Liver (tissue), 8 donors: ENCODE measurements at regions not wholly inside any gene's neighbourhood (a gene's known extent, or its start where the extent isn't known, plus 50 kb on each side); places are given as distances from the start of the nearest gene placed in this dataset.
"Not testable (repeated sequence)": the region's sequence is repeated elsewhere in the genome, so short reads cannot be mapped to it uniquely, and the experiment has no call there.

Experiments used
- DNase-seq: peaks from one replicate; pipeline ENCODE4 v3.0.0-alpha.2; 2017; ENCODE audit warnings: low spot score
- H3K27ac ChIP-seq, 2 donors: one replicate each; pipeline ENCODE4 v1.7.0; 2013; ENCODE audit warnings: inconsistent platforms in 2 of 2, low read length in 2 of 2, control low read depth in 1 of 2, low read depth in 1 of 2, mild to moderate bottlenecking in 1 of 2
- H3K27me3 ChIP-seq, 4 donors: one replicate each; pipeline versions ENCODE4 v1.6.1 to v1.7.0; 2013; ENCODE audit warnings: low read length in 3 of 4, inconsistent platforms in 1 of 4, mild to moderate bottlenecking in 1 of 4, moderate library complexity in 1 of 4; ENCODE audit not compliant: control insufficient read depth in 4 of 4, insufficient read depth in 4 of 4
- H3K36me3 ChIP-seq, 4 donors: one replicate each; pipeline versions ENCODE4 v1.6.1 to v1.7.0; 2013; ENCODE audit warnings: low read length in 3 of 4, mild to moderate bottlenecking in 3 of 4, low read depth in 1 of 4, moderate library complexity in 1 of 4; ENCODE audit not compliant: control insufficient read depth in 4 of 4, insufficient read depth in 3 of 4
- H3K4me1 ChIP-seq, 4 donors: one replicate each; pipeline versions ENCODE4 v1.6.1 to v1.7.0; 2013; ENCODE audit warnings: low read length in 3 of 4, mild to moderate bottlenecking in 3 of 4, moderate library complexity in 1 of 4; ENCODE audit not compliant: control insufficient read depth in 4 of 4, insufficient read depth in 4 of 4
- H3K4me3 ChIP-seq, 3 donors: one replicate each; pipeline versions ENCODE4 v1.6.1 to v1.7.0; 2013; ENCODE audit warnings: low read length in 3 of 3, control low read depth in 1 of 3, low read depth in 1 of 3, mild to moderate bottlenecking in 1 of 3
- H3K9ac ChIP-seq, 2 donors: one replicate each; pipeline ENCODE4 v1.7.0; 2013; ENCODE audit warnings: low read length in 2 of 2, mild to moderate bottlenecking in 2 of 2, moderate library complexity in 2 of 2, control low read depth in 1 of 2, low read depth in 1 of 2
- H3K9me3 ChIP-seq, 4 donors: one replicate each; pipeline versions ENCODE4 v1.6.1 to v1.7.0; 2013; ENCODE audit warnings: low read length in 3 of 4; ENCODE audit not compliant: control insufficient read depth in 4 of 4
- ATF3 ChIP-seq: IDR thresholded peaks from 2 replicates; pipeline ENCODE4 v1.6.1; 2016; ENCODE audit warnings: antibody characterized with exemption
- EGR1 ChIP-seq, 2 donors: IDR thresholded peaks; 2 replicates each; pipeline ENCODE4 v1.6.1; 2016 to 2018; ENCODE audit warnings: antibody characterized with exemption in 2 of 2, low read depth in 2 of 2
- FOXA2 ChIP-seq: IDR thresholded peaks from 2 replicates; pipeline ENCODE4 v1.6.1; 2016; ENCODE audit warnings: antibody characterized with exemption
- GABPA ChIP-seq, 2 donors: IDR thresholded peaks in 1 of 2; conservative IDR thresholded peaks in 1 of 2; 2 replicates each; pipeline ENCODE4 v1.6.1; 2016; ENCODE audit warnings: antibody characterized with exemption in 2 of 2, mild to moderate bottlenecking in 1 of 2, moderate library complexity in 1 of 2
- HNF4A ChIP-seq, 2 donors: conservative IDR thresholded peaks; 2 replicates each; pipeline ENCODE4 v1.6.1; 2016; ENCODE audit warnings: antibody characterized with exemption in 2 of 2, mild to moderate bottlenecking in 2 of 2
- HNF4G ChIP-seq: IDR thresholded peaks from 2 replicates; pipeline ENCODE4 v1.6.1; 2016; ENCODE audit warnings: antibody characterized with exemption
- JUND ChIP-seq, 2 donors: IDR thresholded peaks; 2 replicates each; pipeline ENCODE4 v1.6.1; 2016; ENCODE audit warnings: antibody characterized with exemption in 2 of 2
- NR2F2 ChIP-seq: IDR thresholded peaks from 2 replicates; pipeline ENCODE4 v1.6.1; 2016; ENCODE audit warnings: antibody characterized with exemption
- REST ChIP-seq: IDR thresholded peaks from 2 replicates; pipeline ENCODE4 v1.6.1; 2016; ENCODE audit warnings: antibody characterized with exemption, mild to moderate bottlenecking
- RXRA ChIP-seq, 2 donors: IDR thresholded peaks; 2 replicates each; pipeline ENCODE4 v1.6.1; 2017 to 2018; ENCODE audit warnings: antibody characterized with exemption in 2 of 2, mild to moderate bottlenecking in 1 of 2
- YY1 ChIP-seq: IDR thresholded peaks from 2 replicates; pipeline ENCODE4 v1.6.1; 2016; ENCODE audit warnings: antibody characterized with exemption, mild to moderate bottlenecking
- ZBTB33 ChIP-seq: IDR thresholded peaks from 2 replicates; pipeline ENCODE4 v1.6.1; 2016; ENCODE audit warnings: antibody characterized with exemption
- whole genome bisulfite sequencing: extraction: QIAGEN DNeasy Blood & Tissue Kit; methylation state at CpG from one replicate; pipeline ENCODE4 v1.1.7; 2013; 5-methylcytosine and 5-hydroxymethylcytosine counted together
- TF ChIP-seq, protein P1 (sequence below): fragments of 150-350 bp; IDR thresholded peaks from 2 replicates; pipeline ENCODE4 v1.5.1; 2017; ENCODE audit warnings: improper control_type of control experiment, low read depth, low read length; ENCODE audit not compliant: missing input control
- donor health status: healthy.
- donor health status: healthy.
- donor health status: healthy.
- donor health status: healthy.
- donor health status: healthy.

DNA sequence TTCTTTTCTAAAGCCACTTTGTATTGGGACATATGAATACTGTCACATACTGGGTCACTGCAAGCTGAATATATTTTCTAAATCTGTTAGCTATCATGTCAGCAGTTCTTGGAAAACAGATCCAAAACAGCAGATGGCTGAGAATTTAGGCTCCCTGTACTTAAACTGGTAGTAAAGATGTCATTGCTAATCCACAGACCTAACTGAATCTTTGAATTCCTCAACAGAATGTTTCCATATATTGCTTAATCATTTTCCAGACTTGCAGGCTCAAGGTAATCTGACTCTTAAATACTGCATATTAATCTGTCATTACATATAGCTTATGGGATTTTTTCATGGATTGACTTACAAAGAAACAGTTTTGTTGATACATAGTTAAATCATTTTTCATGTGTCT lies 639.0 kb upstream of the KLHL1 start:
- no peaks in the 10 kb centered on the region for H3K9me3 ChIP-seq
- TF ChIP-seq GABPA (IDR thresholded peaks at IDR 0.05 in 1 of 2, conservative IDR thresholded peaks at IDR 0.05 in 1 of 2) (no peak), HNF4A (conservative IDR thresholded peaks at IDR 0.05) (no peak), REST (no peak), EGR1 (IDR thresholded peaks at IDR 0.05; ENCODE audit: low read depth in 2 of 2) (no peak), ZBTB33 (no peak), NR2F2 (no peak), HNF4G (no peak), ATF3 (no peak), JUND (IDR thresholded peaks at IDR 0.05) (no peak), RXRA (IDR thresholded peaks at IDR 0.05) (no peak), FOXA2 (no peak), YY1 (no peak)
- TF ChIP-seq, protein P1, sequence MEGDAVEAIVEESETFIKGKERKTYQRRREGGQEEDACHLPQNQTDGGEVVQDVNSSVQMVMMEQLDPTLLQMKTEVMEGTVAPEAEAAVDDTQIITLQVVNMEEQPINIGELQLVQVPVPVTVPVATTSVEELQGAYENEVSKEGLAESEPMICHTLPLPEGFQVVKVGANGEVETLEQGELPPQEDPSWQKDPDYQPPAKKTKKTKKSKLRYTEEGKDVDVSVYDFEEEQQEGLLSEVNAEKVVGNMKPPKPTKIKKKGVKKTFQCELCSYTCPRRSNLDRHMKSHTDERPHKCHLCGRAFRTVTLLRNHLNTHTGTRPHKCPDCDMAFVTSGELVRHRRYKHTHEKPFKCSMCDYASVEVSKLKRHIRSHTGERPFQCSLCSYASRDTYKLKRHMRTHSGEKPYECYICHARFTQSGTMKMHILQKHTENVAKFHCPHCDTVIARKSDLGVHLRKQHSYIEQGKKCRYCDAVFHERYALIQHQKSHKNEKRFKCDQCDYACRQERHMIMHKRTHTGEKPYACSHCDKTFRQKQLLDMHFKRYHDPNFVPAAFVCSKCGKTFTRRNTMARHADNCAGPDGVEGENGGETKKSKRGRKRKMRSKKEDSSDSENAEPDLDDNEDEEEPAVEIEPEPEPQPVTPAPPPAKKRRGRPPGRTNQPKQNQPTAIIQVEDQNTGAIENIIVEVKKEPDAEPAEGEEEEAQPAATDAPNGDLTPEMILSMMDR: no peak
- H3K27ac ChIP-seq: no peak overlapping the region
- H3K36me3 ChIP-seq: no peaks in the 10 kb centered on the region
- H3K4me3 ChIP-seq: no peak overlapping the region
- no peak overlapping the region for H3K9ac ChIP-seq
- no peaks in the 10 kb centered on the region for H3K4me1 ChIP-seq
- DNase-seq: no peak
- no peaks in the 10 kb centered on the region for H3K27me3 ChIP-seq

- H3K4me1 ChIP-seq, DNase-seq, H3K27me3 ChIP-seq, H3K36me3 ChIP-seq, H3K9ac ChIP-seq, H3K27ac ChIP-seq, H3K4me3 ChIP-seq, H3K9me3 ChIP-seq: not testable (repeated sequence)
- 94% methylated on average over 6 of the region's 6 CpGs for WGBS
Measured at GRCh38 chr13:70746469-70746868, 638.2 kb upstream of the KLHL1 start.
